PC-9 (cell line): ENCODE measurements at regions not wholly inside any gene's neighbourhood (a gene's known extent, or its start where the extent isn't known, plus 50 kb on each side); places are given as distances from the start of the nearest gene placed in this dataset.

ENCODE experiments used
- BruUV-seq: library from RNA; stranded (reverse); fragments of 400-500 nt; replicated peaks from 2 replicates; lab custom pipeline; 2021; lab: Mats Ljungman, UMichigan
- CTCF ChIA-PET: fragments of 300-600 bp; sonication (Branson Sonifier 250); formaldehyde crosslinking; loops from one replicate; lab custom pipeline; 2022; ENCODE audit warnings: antibody characterized with exemption; lab: Charles Lee
- POLR2A ChIA-PET: fragments of 300-600 bp; sonication (Branson Sonifier 250); formaldehyde crosslinking; loops from one replicate; lab custom pipeline; 2022; ENCODE audit warnings: antibody characterized with exemption; ENCODE audit not compliant: unreplicated experiment; lab: Charles Lee
- DNase-seq, 2 experiments: peaks; one replicate each; pipeline versions ENCODE4 v3.0.0 to v3.0.0-alpha.2; 2015 to 2022; ENCODE audit warnings: mixed read lengths in 1 of 2
- H2AFZ ChIP-seq: fragments of 200-600 bp; sonication (generic); 2 replicates; pipeline ENCODE4 v1.8.1; 2017; ENCODE audit warnings: antibody characterized with exemption
- H3F3A ChIP-seq: fragments of 200-600 bp; sonication (generic); 2 replicates; pipeline ENCODE4 v1.8.1; 2017; ENCODE audit warnings: antibody characterized with exemption, mild to moderate bottlenecking, low read depth; ENCODE audit not compliant: insufficient read depth
- H3K27ac ChIP-seq: fragments of 200-600 bp; sonication (generic); 2 replicates; pipeline ENCODE4 v1.6.1; 2016; ENCODE audit warnings: mixed run types
- H3K27me3 ChIP-seq: fragments of 200-600 bp; sonication (generic); 2 replicates; pipeline ENCODE4 v1.6.1; 2016; ENCODE audit warnings: low read depth, mixed run types; ENCODE audit not compliant: insufficient read depth
- H3K36me3 ChIP-seq: fragments of 200-600 bp; sonication (generic); 2 replicates; pipeline ENCODE4 v1.6.1; 2016; ENCODE audit warnings: low read depth, mixed run types
- H3K4me1 ChIP-seq: fragments of 200-600 bp; sonication (generic); replicated peaks from 2 replicates; pipeline ENCODE4 v1.6.1; 2016; ENCODE audit warnings: mixed run types; ENCODE audit not compliant: insufficient read depth
- H3K4me2 ChIP-seq: fragments of 200-600 bp; sonication (generic); 2 replicates; pipeline ENCODE4 v1.6.1; 2017; ENCODE audit warnings: mixed run types
- H3K4me3 ChIP-seq: fragments of 200-600 bp; sonication (generic); 2 replicates; pipeline ENCODE4 v1.6.1; 2016; ENCODE audit warnings: mixed run types
- H3K79me2 ChIP-seq: fragments of 200-600 bp; sonication (generic); 2 replicates; pipeline ENCODE4 v1.6.1; 2017; ENCODE audit warnings: low read depth, mixed run types
- H3K9me2 ChIP-seq: fragments of 200-600 bp; sonication (generic); 2 replicates; pipeline ENCODE4 v1.8.1; 2017; ENCODE audit warnings: mild to moderate bottlenecking; ENCODE audit not compliant: insufficient read depth
- H3K9me3 ChIP-seq: fragments of 200-600 bp; sonication (generic); 2 replicates; pipeline ENCODE4 v1.8.1; 2016; ENCODE audit warnings: low read depth; ENCODE audit not compliant: insufficient read depth
- H4K20me1 ChIP-seq: fragments of 200-600 bp; sonication (generic); 2 replicates; pipeline ENCODE4 v1.8.1; 2017; ENCODE audit not compliant: insufficient read depth
- CTCF ChIP-seq: fragments of 200-600 bp; sonication (generic); conservative IDR thresholded peaks from 2 replicates; pipeline ENCODE4 v1.6.1; 2017; ENCODE audit warnings: mixed run types, antibody characterized with exemption, mild to moderate bottlenecking, moderate library complexity
- EZH2 ChIP-seq: fragments of 200-600 bp; sonication (generic); IDR thresholded peaks from 2 replicates; pipeline ENCODE4 v1.8.0; 2017; ENCODE audit warnings: antibody characterized with exemption, low read depth
- intact Hi-C: fragments of 100-400 bp; cut with micrococcal nuclease; formaldehyde crosslinking; loops from one replicate; pipeline ENCODE4 v1.10.0; 2022; ENCODE audit not compliant: unreplicated experiment

GRCh38 chr2:144217853-144218633 lies 301.9 kb downstream of the ZEB2 start:
- CTCF ChIA-PET = no interaction called here
- POLR2A ChIA-PET = no interaction called here
- intact Hi-C loops = no loop called here
- peaks cover 7% of the 10 kb centered on the region; the same call in 1 of the 2 replicates for H3K9me2 ChIP-seq
- no peak overlapping the region for H3K4me2 ChIP-seq
- no peaks in the 10 kb centered on the region for H3K79me2 ChIP-seq
- no TSS peak for BruUV-seq
- TF ChIP-seq CTCF = no peak
- TF ChIP-seq EZH2 = no peak
- DNase-seq = no peak
- no peaks in the 10 kb centered on the region for H3K27me3 ChIP-seq
- no peak overlapping the region for H3K27ac ChIP-seq
- H3K9me3 ChIP-seq = no peaks in the 10 kb centered on the region
- no peak overlapping the region for H2AFZ ChIP-seq
- H3F3A ChIP-seq = no peaks in the 10 kb centered on the region
- H3K4me3 ChIP-seq = no peak overlapping the region
- no peaks in the 10 kb centered on the region for H3K36me3 ChIP-seq
- H4K20me1 ChIP-seq = no peaks in the 10 kb centered on the region
- 0 out of 2 replicates have a peak, but pooled peaks cover 6% of the 10 kb centered on the region for H3K4me1 ChIP-seq

GRCh38 chr2:144215701-144216675 lies 303.9 kb downstream of the ZEB2 start:
- DNase-seq = no peak
- no TSS peak for BruUV-seq
- no peak for TF ChIP-seq CTCF
- no peak for TF ChIP-seq EZH2
- Histone ChIP-seq H2AFZ (no peak overlapping the region), H3K36me3 (no peaks in the 10 kb centered on the region), H3F3A (no peaks in the 10 kb centered on the region), H3K4me3 (no peak overlapping the region), H3K27ac (no peak overlapping the region), H3K9me2 (peaks cover 7% of the 10 kb centered on the region; the same call in 1 of the 2 replicates), H3K9me3 (no peaks in the 10 kb centered on the region), H3K4me1 (0 out of 2 replicates have a peak, but pooled peaks cover 6% of the 10 kb centered on the region), H3K27me3 (no peaks in the 10 kb centered on the region), H4K20me1 (no peaks in the 10 kb centered on the region), H3K4me2 (no peak overlapping the region), H3K79me2 (no peaks in the 10 kb centered on the region)
- intact Hi-C loops = no loop called here
- ChIA-PET POLR2A (no interaction called here), CTCF (no interaction called here)

GRCh38 chr2:144215207-144215606 lies 304.7 kb downstream of the ZEB2 start:
- no peaks in the 10 kb centered on the region for H3K79me2 ChIP-seq
- no peak overlapping the region for H3K4me2 ChIP-seq
- H3K4me1 ChIP-seq = 0 out of 2 replicates have a peak, but pooled peaks cover 6% of the 10 kb centered on the region
- H4K20me1 ChIP-seq = no peaks in the 10 kb centered on the region
- H3F3A ChIP-seq = no peaks in the 10 kb centered on the region
- no peaks in the 10 kb centered on the region for H3K9me3 ChIP-seq
- TF ChIP-seq EZH2 (no peak), CTCF (no peak)
- no peak for DNase-seq
- ChIA-PET CTCF (no interaction called here), POLR2A (no interaction called here)
- H3K36me3 ChIP-seq = no peaks in the 10 kb centered on the region
- no peaks in the 10 kb centered on the region for H3K27me3 ChIP-seq
- H2AFZ ChIP-seq = no peak overlapping the region
- no peak overlapping the region for H3K27ac ChIP-seq
- H3K4me3 ChIP-seq = no peak overlapping the region
- peaks cover 7% of the 10 kb centered on the region; the same call in 1 of the 2 replicates for H3K9me2 ChIP-seq
- intact Hi-C loops = no loop called here
- BruUV-seq = no TSS peak
